GM23248 (cell line): ENCODE measurements at regions not wholly inside any gene's neighbourhood (a gene's known extent, or its start where the extent isn't known, plus 50 kb on each side); places are given as distances from the start of the nearest gene placed in this dataset.

Source experiments
- EZH2 ChIP-seq: fragments of 200-600 bp; sonication (generic); IDR thresholded peaks from 2 replicates; pipeline ENCODE4 v1.6.1; 2018; ENCODE audit warnings: antibody characterized with exemption, mild to moderate bottlenecking; ENCODE audit not compliant: insufficient read depth, poor library complexity, severe bottlenecking
- EZH2phosphoT487 ChIP-seq: fragments of 200-600 bp; sonication (generic); IDR thresholded peaks from 2 replicates; pipeline ENCODE4 v1.6.1; 2018; ENCODE audit warnings: antibody characterized with exemption, moderate library complexity, mild to moderate bottlenecking, low read depth; ENCODE audit not compliant: insufficient read depth

- TF ChIP-seq EZH2, result no peak
- no peak for TF ChIP-seq EZH2phosphoT487
Measured at GRCh38 chr10:29369419-29369818, 80.5 kb downstream of the LYZL1 start.
